ENCODE measurements at regions not wholly inside any gene's neighbourhood (a gene's known extent, or its start where the extent isn't known, plus 50 kb on each side); places are given as distances from the start of the nearest gene placed in this dataset.

- DNase-seq, result no peak
Observed at GRCh38 chr5:143729334-143729946, 82.5 kb upstream of the HMHB1 start.

DNA sequence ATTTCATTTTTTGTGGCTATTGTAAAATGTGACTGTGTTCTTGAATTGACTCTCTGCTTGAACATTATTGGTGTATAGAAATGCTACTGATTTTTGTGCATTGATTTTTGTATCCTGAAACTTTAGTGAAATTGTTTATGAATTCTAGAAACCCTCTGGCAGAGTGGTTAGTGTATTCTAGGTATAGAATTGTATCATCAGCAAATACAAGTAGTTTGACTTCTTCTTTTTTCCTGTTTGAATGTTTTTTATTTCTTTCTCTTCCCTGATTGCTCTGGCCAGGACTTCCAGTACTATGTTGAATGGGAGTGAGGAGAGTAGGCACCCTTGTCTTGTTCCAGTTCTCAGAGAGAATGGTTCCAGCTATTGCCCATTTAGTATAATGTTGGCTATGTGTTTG, 88.8 kb upstream of the HMHB1 start:
- DNase-seq, result no peak

- DNase-seq, result peak; percentile 2 to 32
Observed at GRCh38 chr5:143721925-143722324, 90.0 kb upstream of the HMHB1 start.

DNA sequence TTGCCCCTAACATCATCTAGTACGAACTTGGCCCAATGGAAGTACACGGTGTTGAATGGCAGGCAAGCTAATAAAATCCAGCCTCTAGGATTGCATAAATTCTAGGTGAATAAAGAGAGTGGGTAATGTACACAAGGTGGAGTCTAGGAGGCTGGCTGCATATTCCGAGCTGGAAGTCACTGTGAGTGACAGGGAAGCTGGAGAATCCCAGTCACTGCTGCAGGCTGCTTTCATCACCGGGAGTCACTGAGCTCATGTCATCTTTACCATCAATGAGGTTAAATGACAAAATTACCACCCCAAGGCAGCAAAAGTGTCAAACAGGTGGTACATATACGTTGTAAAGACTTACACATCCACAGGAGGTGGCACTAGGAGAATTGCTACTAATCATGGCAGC, 91.3 kb upstream of the HMHB1 start:
- no peak for DNase-seq

- no peak for DNase-seq
Observed at GRCh38 chr5:143717400-143717799, 94.6 kb upstream of the HMHB1 start.

DNA sequence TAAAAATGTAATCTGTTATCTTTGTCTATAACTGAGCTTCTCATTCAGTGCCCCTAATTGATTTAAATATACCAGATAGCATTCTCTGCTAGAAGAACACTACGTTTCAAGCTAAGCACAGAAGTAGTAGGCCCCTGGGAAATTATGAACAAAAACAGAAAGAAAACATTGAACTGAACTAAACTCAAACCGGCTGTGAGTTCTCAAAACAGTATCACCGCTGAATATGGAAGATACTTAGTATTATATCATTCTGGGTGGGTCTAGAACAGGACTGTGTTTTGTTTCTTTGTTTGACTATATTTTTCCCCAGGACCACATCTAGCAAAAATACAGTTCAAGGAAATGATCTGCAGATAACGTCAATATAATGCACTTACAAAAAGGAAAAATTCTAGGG, 95.1 kb upstream of the HMHB1 start:
- no peak for DNase-seq

DNA sequence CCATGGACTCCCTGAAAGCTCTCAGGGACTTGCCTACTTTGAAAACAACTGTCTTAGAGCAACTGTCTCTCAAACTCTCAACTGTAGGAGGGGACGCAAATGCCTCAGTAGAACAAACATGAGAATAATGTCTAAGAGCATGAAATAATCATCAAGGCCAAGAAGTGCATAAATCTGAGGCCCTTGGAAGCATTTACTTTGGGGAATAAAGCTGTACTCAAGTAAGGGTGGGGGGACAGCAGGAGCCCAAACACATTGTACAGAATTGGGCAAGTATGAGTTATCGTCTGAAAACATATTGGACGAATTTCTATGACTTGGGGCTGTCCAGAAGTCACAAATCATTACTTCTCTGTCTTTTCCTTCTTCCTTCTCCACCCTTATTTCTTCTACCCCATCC, 96.3 kb upstream of the HMHB1 start:
- DNase-seq, result no peak

GRCh38 chr5:143714629-143715028, 97.3 kb upstream of the HMHB1 start:
- no peak for DNase-seq

DNA sequence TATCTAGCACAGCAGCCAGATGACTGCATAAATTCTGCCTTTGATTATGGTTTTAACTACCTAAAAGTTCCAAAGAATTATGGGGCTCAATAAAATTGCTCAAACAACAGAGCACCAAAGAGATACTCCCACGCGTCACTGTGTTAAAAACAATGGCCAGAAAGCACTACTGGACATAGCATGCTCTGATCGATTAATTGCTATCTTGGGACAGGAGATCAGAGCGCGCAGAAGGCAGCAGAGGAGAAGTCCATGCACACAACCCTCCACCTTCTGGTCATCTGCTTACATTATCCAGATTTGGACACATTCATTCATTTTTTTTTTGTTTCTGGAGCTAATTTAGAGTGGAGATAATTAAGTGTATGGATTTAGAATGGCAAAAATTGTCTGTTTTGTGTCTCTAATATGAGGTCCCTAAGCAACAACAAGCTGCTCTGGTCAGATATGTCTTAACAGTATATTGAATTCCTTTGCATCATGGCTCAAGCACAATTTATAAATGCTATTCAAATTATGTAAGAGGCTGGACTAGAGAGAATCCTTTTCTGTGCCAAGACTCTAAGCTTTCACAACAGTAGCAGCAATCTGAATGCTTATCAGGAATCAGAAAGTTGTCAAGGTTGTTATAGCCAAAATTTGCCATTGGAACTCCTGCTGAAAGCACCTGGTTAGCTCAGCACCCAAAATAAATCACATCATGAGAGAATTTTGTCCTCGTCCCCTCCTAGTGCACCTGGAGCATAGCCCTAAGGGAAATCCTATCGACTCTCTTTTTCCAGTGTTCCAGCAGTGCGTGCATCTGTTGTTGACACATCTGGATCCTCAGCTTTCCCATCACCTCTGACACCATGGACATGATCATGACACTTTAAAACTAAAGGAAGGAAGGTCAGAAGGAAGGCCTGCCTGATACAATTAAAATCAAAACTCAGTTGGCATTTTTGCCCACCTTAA, 98.6 kb upstream of the HMHB1 start:
- DNase-seq, result no peak

DNA sequence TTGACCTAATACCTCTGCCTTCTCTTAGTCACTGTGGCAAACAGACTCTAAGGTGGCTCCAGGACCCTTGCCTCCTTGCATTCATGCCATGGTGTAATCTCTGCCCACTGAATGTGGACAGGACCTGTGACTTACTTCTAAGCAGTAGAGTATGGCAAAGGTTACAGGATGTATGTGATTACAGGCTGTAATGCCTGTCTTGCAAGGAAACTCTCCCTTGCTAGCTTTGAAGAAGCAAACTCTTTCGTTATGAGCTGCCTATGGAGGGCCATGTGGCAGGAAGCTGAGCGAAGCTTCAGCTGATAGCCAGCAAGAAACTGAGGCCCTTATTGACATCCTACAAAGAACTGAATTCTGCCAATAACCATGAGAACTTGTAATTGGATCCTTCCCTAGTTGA, 103.3 kb upstream of the HMHB1 start:
- no peak for DNase-seq

GRCh38 chr5:143707806-143708205, 104.2 kb upstream of the HMHB1 start:
- no peak for DNase-seq

- DNase-seq, result no peak
Observed at GRCh38 chr5:143705381-143705780, 106.6 kb upstream of the HMHB1 start.

- no peak for DNase-seq
Observed at GRCh38 chr5:143703659-143704058, 108.3 kb upstream of the HMHB1 start.

- no peak for DNase-seq
Observed at GRCh38 chr5:143701493-143701892, 110.5 kb upstream of the HMHB1 start.

GRCh38 chr5:143700994-143701393, 111.0 kb upstream of the HMHB1 start:
- no peak for DNase-seq

- no peak for DNase-seq
Observed at GRCh38 chr5:143699121-143699520, 112.8 kb upstream of the HMHB1 start.

DNA sequence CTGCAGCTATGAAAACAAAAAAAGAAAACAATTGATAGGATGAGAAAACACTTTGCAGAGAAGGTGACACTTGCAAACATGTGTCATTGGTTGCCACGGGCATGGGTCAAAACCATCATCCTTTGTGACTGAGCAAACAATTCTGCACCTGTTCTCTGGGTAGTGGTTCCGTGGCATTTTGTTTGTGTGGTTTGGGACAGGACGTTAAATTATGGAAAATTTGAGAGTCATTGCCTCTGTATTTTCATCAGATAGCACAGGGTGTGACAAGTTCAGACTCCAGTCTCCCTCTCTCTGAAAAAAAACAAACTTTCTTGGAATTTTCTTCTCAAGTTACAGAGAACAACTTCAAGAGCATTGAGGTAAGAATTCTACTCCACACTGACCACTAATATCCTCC, 113.4 kb upstream of the HMHB1 start:
- no peak for DNase-seq

DNA sequence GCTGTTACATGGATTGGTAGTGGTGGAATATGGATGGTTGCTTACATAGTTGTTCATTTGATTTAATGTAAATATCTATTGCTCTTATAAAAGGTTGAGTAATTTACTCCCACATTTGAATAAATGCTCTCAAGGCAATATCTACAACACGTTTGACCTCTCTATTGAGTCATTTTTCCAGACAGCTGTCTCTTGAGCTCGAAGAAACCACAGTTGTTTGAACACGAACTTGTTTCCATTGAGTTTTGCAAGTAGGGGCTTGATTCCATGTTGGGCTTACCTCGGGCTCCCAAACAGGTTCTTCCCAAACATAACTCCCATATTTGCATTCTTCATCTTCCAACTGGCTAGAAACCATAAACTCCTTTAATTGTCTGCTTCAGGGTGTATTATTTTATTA, 115.0 kb upstream of the HMHB1 start:
- DNase-seq, result no peak

GRCh38 chr5:143695941-143696340, 116.0 kb upstream of the HMHB1 start:
- DNase-seq, result no peak

GRCh38 chr5:143695244-143695864, 116.6 kb upstream of the HMHB1 start:
- no peak for DNase-seq

DNA sequence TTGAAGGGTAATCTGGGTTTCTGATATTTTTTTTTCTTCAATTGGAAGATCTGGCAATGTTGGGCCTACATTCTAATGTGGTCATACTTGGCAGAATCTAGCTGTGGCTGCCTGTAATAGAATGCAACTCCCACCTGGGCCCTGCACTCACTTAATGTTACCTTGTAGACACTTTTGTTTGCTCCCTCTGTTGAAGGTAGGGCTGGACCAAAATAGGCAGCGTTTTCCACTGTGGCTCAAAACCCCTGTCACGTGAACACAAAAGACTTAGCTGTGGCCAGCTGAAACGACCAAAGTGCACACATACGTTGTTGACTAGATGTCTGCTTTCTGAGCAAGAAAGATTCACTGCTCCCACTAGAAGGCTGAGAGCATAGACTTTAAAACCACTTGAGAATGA, 117.6 kb upstream of the HMHB1 start:
- no peak for DNase-seq

DNA sequence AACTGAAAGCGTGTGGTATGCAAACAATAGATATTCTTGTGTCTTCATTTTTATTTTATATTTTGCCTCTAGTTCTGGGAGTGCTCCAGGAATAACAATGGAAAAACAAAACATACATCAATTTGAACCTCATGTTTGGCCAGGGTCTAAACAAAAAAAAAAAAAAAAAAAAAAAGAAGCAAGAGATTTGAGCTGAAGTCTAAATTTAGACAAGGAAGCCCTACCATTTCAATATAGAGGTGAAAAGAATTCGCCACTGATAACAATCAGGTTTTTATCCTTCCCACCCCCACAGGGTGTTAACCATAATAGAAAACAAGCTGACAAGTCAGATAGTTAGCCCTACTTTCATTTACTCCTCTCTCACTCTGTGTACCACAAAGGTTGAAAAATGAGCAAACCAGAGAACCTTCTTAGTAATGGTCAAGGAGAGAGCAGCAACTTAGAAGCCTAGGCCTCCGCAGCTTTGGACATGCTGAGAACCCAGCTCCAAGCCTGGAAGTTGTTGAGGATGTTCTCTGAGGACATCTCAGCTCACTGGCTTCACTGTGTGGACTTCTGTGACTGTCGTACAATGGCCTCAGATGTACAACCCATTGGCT, 118.2 kb upstream of the HMHB1 start:
- no peak for DNase-seq

DNA sequence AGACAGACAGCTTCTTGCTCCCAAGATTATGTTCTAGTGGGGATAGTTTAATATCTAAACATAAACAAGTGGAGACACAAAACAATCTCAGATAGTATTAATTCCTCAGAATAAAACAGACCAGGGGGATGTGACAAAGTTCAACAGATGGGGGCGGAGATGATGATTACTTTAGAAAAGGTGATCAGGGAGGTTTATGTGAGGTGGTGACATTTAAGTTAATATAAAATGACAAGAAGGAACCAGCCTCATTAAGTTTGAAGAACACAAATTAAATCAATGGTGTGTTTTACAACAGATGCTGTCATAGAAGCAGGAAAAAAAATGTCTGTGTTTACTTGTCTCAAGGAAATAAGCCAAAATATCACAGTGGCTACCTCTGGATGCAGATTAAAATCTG, 119.6 kb upstream of the HMHB1 start:
- no peak for DNase-seq

DNA sequence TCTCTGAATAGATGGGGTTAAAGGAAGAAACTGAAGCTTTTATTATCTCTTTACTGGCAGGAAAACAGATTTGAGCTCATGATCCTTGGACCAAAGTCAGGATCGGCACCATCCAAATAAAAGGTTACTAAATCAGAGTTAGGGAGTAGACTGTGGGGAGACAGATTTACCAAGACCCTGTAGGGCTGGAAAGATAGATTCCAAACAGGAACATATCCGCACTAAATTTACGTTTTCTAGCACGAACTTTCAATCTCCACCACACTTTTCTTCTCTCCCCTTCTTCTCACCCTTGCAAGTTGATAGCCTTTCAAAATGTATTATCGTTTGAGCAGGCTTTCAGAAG, 120.0 kb upstream of the HMHB1 start:
- no peak for DNase-seq
